ENCODE measurements at regions not wholly inside any gene's neighbourhood (a gene's known extent, or its start where the extent isn't known, plus 50 kb on each side); places are given as distances from the start of the nearest gene placed in this dataset.

DNA sequence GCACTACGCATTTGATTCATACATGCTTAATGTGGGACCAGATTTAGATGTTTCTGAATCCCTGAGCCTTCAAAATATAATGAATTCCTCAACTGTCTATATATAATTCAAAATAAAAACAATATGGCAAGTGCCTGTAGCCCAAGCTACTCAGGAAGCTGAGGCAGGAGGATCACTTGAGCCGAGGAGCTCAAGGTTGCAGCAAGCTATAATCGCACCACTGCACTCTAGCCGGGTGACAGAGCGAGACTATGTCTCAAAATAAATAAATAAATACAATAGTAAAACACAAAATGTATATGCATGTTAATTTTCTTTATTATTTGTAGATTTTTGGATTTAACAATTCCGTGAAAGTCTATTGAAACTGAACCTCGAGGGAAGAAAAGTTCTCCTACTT, 50.6 kb upstream of the IRX6 start:
- no peaks in the 10 kb centered on the region for H3K36me3 Mint-ChIP-seq (ENCODE audit: low read depth)
- H3K9me3 Mint-ChIP-seq = no peaks in the 10 kb centered on the region
- H3K4me3 Mint-ChIP-seq = no peak overlapping the region
- no peaks in the 10 kb centered on the region for H3K27me3 Mint-ChIP-seq
- intact Hi-C loops (cut with micrococcal nuclease) = no loop called here
- no peak overlapping the region for H3K27ac Mint-ChIP-seq
- no peaks in the 10 kb centered on the region for H3K4me1 Mint-ChIP-seq (ENCODE audit: low read depth)

DNA sequence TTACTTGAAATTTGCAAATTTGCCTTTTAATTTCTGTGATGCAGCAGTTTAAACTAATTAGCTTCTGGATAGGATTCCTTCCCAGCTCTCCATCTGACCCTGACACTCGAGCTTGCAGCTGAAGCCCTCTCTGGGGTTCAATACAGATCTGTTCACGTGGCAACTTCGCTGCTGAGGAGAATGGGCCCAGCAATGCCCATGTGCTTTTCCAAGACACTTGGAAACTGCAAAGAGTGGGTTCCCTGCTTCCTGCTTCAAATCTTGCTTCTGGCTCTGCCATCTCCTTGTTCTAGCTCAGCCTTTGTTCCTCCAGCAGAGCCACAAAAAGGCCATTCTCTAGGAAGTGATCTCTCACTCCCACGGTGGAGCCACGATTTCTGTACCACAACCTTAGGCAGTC, 50.0 kb upstream of the IRX6 start:
- Mint-ChIP-seq H3K4me3 (no peak overlapping the region), H3K4me1 (ENCODE audit: low read depth) (no peaks in the 10 kb centered on the region), H3K27ac (no peak overlapping the region), H3K36me3 (ENCODE audit: low read depth) (no peaks in the 10 kb centered on the region), H3K9me3 (no peaks in the 10 kb centered on the region), H3K27me3 (no peaks in the 10 kb centered on the region)
- intact Hi-C loops (cut with micrococcal nuclease) = no loop called here
